HCT116 (cell line): ENCODE measurements at regions not wholly inside any gene's neighbourhood (a gene's known extent, or its start where the extent isn't known, plus 50 kb on each side); places are given as distances from the start of the nearest gene placed in this dataset.

ENCODE experiments used
- ATAC-seq: fragments of 200-7000 bp; cut with Tn5 transposase; 2 replicates; pipeline ENCODE4 v1.9.1; 2020; ENCODE audit warnings: mild to moderate bottlenecking, moderate library complexity
- BruUV-seq: library from RNA; stranded (reverse); fragments of 400-500 nt; replicated peaks from 2 replicates; lab custom pipeline; 2021; lab: Mats Ljungman, UMichigan
- CTCF ChIA-PET: fragments of 300-600 bp; sonication (Branson Sonifier 250); formaldehyde crosslinking; loops from one replicate; lab custom pipeline; 2021; ENCODE audit warnings: antibody characterized with exemption; lab: Charles Lee
- POLR2A ChIA-PET: fragments of 300-600, 350-600 bp; sonication (Branson Sonifier 250); formaldehyde crosslinking; loops from one replicate; lab custom pipeline; 2021; ENCODE audit warnings: antibody characterized with exemption; lab: Charles Lee
- RAD21 ChIA-PET, 2 experiments: fragments of 300-600 bp; sonication (Branson Sonifier 250); formaldehyde crosslinking; loops; one replicate each; lab custom pipeline; 2023; ENCODE audit warnings: low total read pairs in 2 of 2; ENCODE audit not compliant: uncharacterized antibody in 2 of 2, unreplicated experiment in 2 of 2, low non-redundant PET in 1 of 2; lab: Charles Lee
- DNase-seq: peaks from one replicate; pipeline ENCODE4 v3.0.0-alpha.2; 2010; ENCODE audit warnings: low read depth, low spot score
- H2AFZ ChIP-seq: fragments of 200-600 bp; shearing (Covaris generic), sonication (generic); 2 replicates; pipeline ENCODE4 v1.6.1; 2017; ENCODE audit warnings: low read depth, mixed run types, mixed read lengths, antibody characterized with exemption, low read length; ENCODE audit not compliant: poor library complexity, severe bottlenecking
- H3K27ac ChIP-seq: 2 replicates; pipeline ENCODE4 v1.5.1; 2012; ENCODE audit warnings: low read depth, low read length
- H3K27me3 ChIP-seq: fragments of 200-600 bp; sonication (generic); 2 replicates; pipeline ENCODE4 v1.6.1; 2016; ENCODE audit warnings: mixed run types, low read length, mixed read lengths; ENCODE audit not compliant: insufficient read depth
- H3K36me3 ChIP-seq, 2 experiments: fragments of 200-500 bp in 1 of 2; fragments of 200-600 bp in 1 of 2; sonication (Bioruptor generic) in 1 of 2; sonication (generic) in 1 of 2; 2 replicates each; pipeline versions ENCODE4 v1.5.1 to v1.6.1; 2014 to 2016; ENCODE audit warnings: low read length in 2 of 2, inconsistent platforms in 1 of 2, mixed read lengths in 1 of 2, mixed run types in 1 of 2; ENCODE audit not compliant: insufficient read depth in 2 of 2, control insufficient read depth in 1 of 2
- H3K4me1 ChIP-seq, 2 experiments: fragments of 200-600 bp in 1 of 2; sonication (generic) in 1 of 2; 2 replicates each; pipeline versions ENCODE4 v1.5.1 to v1.6.1; 2012 to 2017; ENCODE audit warnings: low read length in 2 of 2, inconsistent platforms in 1 of 2, mild to moderate bottlenecking in 1 of 2, mixed read lengths in 1 of 2, mixed run types in 1 of 2, moderate library complexity in 1 of 2; ENCODE audit not compliant: insufficient read depth in 2 of 2, control insufficient read depth in 1 of 2
- H3K4me2 ChIP-seq: fragments of 200-600 bp; sonication (generic); 2 replicates; pipeline ENCODE4 v1.6.1; 2017; ENCODE audit warnings: mixed run types, low read length, mixed read lengths
- H3K4me3 ChIP-seq, 2 experiments: fragments of 200-600 bp in 1 of 2; sonication (generic) in 1 of 2; replicated peaks in 1 of 2; 2 replicates each; pipeline ENCODE4 v1.5.1; 2011 to 2016; ENCODE audit warnings: low read length in 2 of 2, control low read depth in 1 of 2, low read depth in 1 of 2, mild to moderate bottlenecking in 1 of 2, mixed read lengths in 1 of 2, mixed run types in 1 of 2
- H3K79me2 ChIP-seq: fragments of 200-600 bp; sonication (generic); 2 replicates; pipeline ENCODE4 v1.6.1; 2017; ENCODE audit warnings: mild to moderate bottlenecking, mixed run types, low read length, moderate library complexity, mixed read lengths; ENCODE audit not compliant: insufficient read depth
- H3K9ac ChIP-seq: fragments of 200-600 bp; sonication (generic); 2 replicates; pipeline ENCODE4 v1.6.1; 2016; ENCODE audit warnings: low read length, mixed read lengths
- H3K9me2 ChIP-seq: fragments of 200-600 bp; sonication (generic), shearing (Covaris generic); 2 replicates; pipeline ENCODE4 v1.6.1; 2017; ENCODE audit warnings: mixed run types, mild to moderate bottlenecking, moderate library complexity; ENCODE audit not compliant: insufficient read depth
- H3K9me3 ChIP-seq, 2 experiments: fragments of 200-500 bp in 1 of 2; fragments of 200-600 bp in 1 of 2; sonication (Bioruptor generic) in 1 of 2; sonication (generic) in 1 of 2; 2 replicates each; pipeline ENCODE4 v1.6.1; 2014 to 2017; ENCODE audit warnings: low read length in 2 of 2, mixed read lengths in 2 of 2, inconsistent platforms in 1 of 2, low read depth in 1 of 2, mild to moderate bottlenecking in 1 of 2, mixed run types in 1 of 2, moderate library complexity in 1 of 2; ENCODE audit not compliant: control insufficient read depth in 1 of 2, insufficient read depth in 1 of 2
- H4K20me1 ChIP-seq: fragments of 200-600 bp; sonication (generic), shearing (Covaris generic); 2 replicates; pipeline ENCODE4 v1.6.1; 2017; ENCODE audit warnings: mixed run types, mild to moderate bottlenecking, moderate library complexity; ENCODE audit not compliant: insufficient read depth
- CEBPB ChIP-seq: IDR thresholded peaks from 2 replicates; pipeline ENCODE4 v1.6.1; 2012; ENCODE audit warnings: low read depth
- JUND ChIP-seq: IDR thresholded peaks from 2 replicates; pipeline ENCODE4 v1.6.1; 2012
- REST ChIP-seq: IDR thresholded peaks from 2 replicates; pipeline ENCODE4 v1.6.1; 2012; ENCODE audit warnings: low read depth
- TCF7L2 ChIP-seq: IDR thresholded peaks from 2 replicates; pipeline ENCODE4 v1.7.0; 2011; ENCODE audit warnings: borderline replicate concordance, inconsistent platforms; ENCODE audit not compliant: insufficient read depth, insufficient read length; ENCODE audit errors: extremely low read depth
- intact Hi-C: fragments of 100-400 bp; cut with micrococcal nuclease; formaldehyde crosslinking; loops from 2 replicates; pipeline ENCODE4 v1.10.0; 2022

- Histone ChIP-seq H3K27ac (no peak overlapping the region), H3K9ac (no peak overlapping the region), H3K27me3 (no peaks in the 10 kb centered on the region), H3K4me2 (no peak overlapping the region), H3K79me2 (no peaks in the 10 kb centered on the region), H2AFZ (no peak overlapping the region), H3K4me3 (no peak overlapping the region), H3K36me3 (no peaks in the 10 kb centered on the region), H3K9me2 (no peaks in the 10 kb centered on the region), H4K20me1 (no peaks in the 10 kb centered on the region), H3K4me1 (no peaks in the 10 kb centered on the region), H3K9me3 (peaks cover 0 to 23% of the 10 kb centered on the region in 2 experiments; a peak in 2 of 4 replicates)
- RAD21 ChIA-PET, result no interaction called here
- intact Hi-C loops, result no loop called here
- POLR2A ChIA-PET, result no interaction called here
- TF ChIP-seq JUND (no peak), CEBPB (no peak), REST (no peak)
- BruUV-seq, result no TSS peak
- DNase-seq (no peak), ATAC-seq (no peak)
- CTCF ChIA-PET, result no interaction called here
These were observed 288.6 kb upstream of the GYPC start for GRCh38 chr2:126367361-126367760.

- Histone ChIP-seq H3K27me3 (no peaks in the 10 kb centered on the region), H3K27ac (no peak overlapping the region), H3K9ac (no peak overlapping the region), H2AFZ (no peak overlapping the region), H3K9me3 (peaks cover 0 to 18% of the 10 kb centered on the region in 2 experiments; a peak in 2 of 4 replicates), H3K4me3 (no peak overlapping the region), H3K36me3 (no peaks in the 10 kb centered on the region), H3K4me2 (no peak overlapping the region), H4K20me1 (no peaks in the 10 kb centered on the region), H3K4me1 (no peaks in the 10 kb centered on the region), H3K9me2 (no peaks in the 10 kb centered on the region), H3K79me2 (no peaks in the 10 kb centered on the region)
- no peak for ATAC-seq
- ChIA-PET POLR2A (no interaction called here), RAD21 (no interaction called here), CTCF (no interaction called here)
- intact Hi-C loops, result no loop called here
- no peak for DNase-seq
- no peak for TF ChIP-seq TCF7L2
- no TSS peak for BruUV-seq
These were observed 287.2 kb upstream of the GYPC start for GRCh38 chr2:126368758-126369157.
